K562 (cell line): ENCODE measurements at regions not wholly inside any gene's neighbourhood (a gene's known extent, or its start where the extent isn't known, plus 50 kb on each side); places are given as distances from the start of the nearest gene placed in this dataset.

Experiments
- ATAC-seq: fragments of 200-7000 bp; cut with Tn5 transposase; 3 replicates; pipeline ENCODE4 v1.9.1; 2020; ENCODE audit warnings: moderate library complexity
- BruUV-seq: library from RNA; stranded (reverse); fragments of 400-500 nt; replicated peaks from 2 replicates; lab custom pipeline; 2021; lab: Mats Ljungman, UMichigan
- CTCF ChIA-PET: fragments of 300-600 bp; formaldehyde crosslinking; extraction: SDS; loops from one replicate; lab custom pipeline; 2021; ENCODE audit warnings: low intra/inter-chr PET ratio; lab: Yijun Ruan, JAX
- POLR2A ChIA-PET: fragments of 300-600, 350-650 bp; sonication (Branson Sonifier 250); formaldehyde crosslinking; extraction: SDS; loops from one replicate; lab custom pipeline; 2021; ENCODE audit warnings: antibody characterized with exemption, inconsistent platforms; lab: Yijun Ruan, JAX
- DNase-seq, 4 experiments: peaks; one replicate each; pipeline versions ENCODE4 v3.0.0 to v3.0.0-alpha.2; 2011 to 2018; ENCODE audit warnings: low spot score in 3 of 4, mixed read lengths in 3 of 4; ENCODE audit errors: extremely low read depth in 1 of 4
- FAIRE-seq: peaks from 2 replicates; lab custom pipeline; 2011; peaks lifted over from hg19 to GRCh38; lab: Jason Lieb, UNC
- H2AFZ ChIP-seq: 2 replicates; pipeline ENCODE4 v1.6.0; 2011; ENCODE audit warnings: low read depth, low read length, control low read depth, inconsistent platforms
- H3K27ac ChIP-seq: fragments of 200-600 bp; 3 replicates; pipeline ENCODE4 v1.8.0; 2011; ENCODE audit warnings: low read depth, mild to moderate bottlenecking, control low read depth, inconsistent platforms, low read length, moderate library complexity, mixed read lengths; ENCODE audit errors: extremely low read depth
- H3K27me3 ChIP-seq, 2 experiments: fragments of 300-600 bp in 1 of 2; 2 replicates in 1 of 2; 3 replicates in 1 of 2; pipeline versions ENCODE4 v1.6.0 to v1.8.0; 2011; ENCODE audit warnings: inconsistent platforms in 2 of 2, low read length in 2 of 2, mild to moderate bottlenecking in 1 of 2, mixed read lengths in 1 of 2, moderate library complexity in 1 of 2; ENCODE audit not compliant: control insufficient read depth in 2 of 2, insufficient read depth in 2 of 2
- H3K36me3 ChIP-seq: fragments of 300-600 bp; 3 replicates; pipeline ENCODE4 v1.8.0; 2011; ENCODE audit warnings: mild to moderate bottlenecking, low read length, inconsistent platforms; ENCODE audit not compliant: control insufficient read depth, insufficient read depth
- H3K4me1 ChIP-seq, 2 experiments: fragments of 200-600 bp in 1 of 2; replicated peaks in 1 of 2; 2 replicates in 1 of 2; 3 replicates in 1 of 2; pipeline versions ENCODE4 v1.5.1 to v1.8.0; 2011; ENCODE audit warnings: inconsistent platforms in 2 of 2, low read length in 2 of 2, mild to moderate bottlenecking in 1 of 2, mixed read lengths in 1 of 2, moderate library complexity in 1 of 2; ENCODE audit not compliant: control insufficient read depth in 2 of 2, insufficient read depth in 2 of 2
- H3K4me2 ChIP-seq: 2 replicates; pipeline ENCODE4 v1.6.1; 2011; ENCODE audit warnings: low read length, control low read depth, inconsistent platforms, mixed read lengths; ENCODE audit not compliant: insufficient read depth
- H3K4me3 ChIP-seq: fragments of 200-600 bp; sonication (generic), shearing (Covaris generic); 2 replicates; pipeline ENCODE4 v1.5.1; 2016; ENCODE audit warnings: control low read depth, inconsistent platforms
- H3K79me2 ChIP-seq: fragments of 200-600 bp; 3 replicates; pipeline ENCODE4 v1.8.0; 2011; ENCODE audit warnings: low read length, inconsistent platforms; ENCODE audit not compliant: control insufficient read depth, insufficient read depth
- H3K9ac ChIP-seq, 2 experiments: 2 replicates each; pipeline versions ENCODE4 v1.6.0 to v1.6.1; 2011; ENCODE audit warnings: low read depth in 2 of 2, low read length in 2 of 2, control low read depth in 1 of 2, inconsistent platforms in 1 of 2, mild to moderate bottlenecking in 1 of 2, mixed read lengths in 1 of 2; ENCODE audit not compliant: insufficient read depth in 1 of 2
- H3K9me1 ChIP-seq: one replicate; pipeline ENCODE4 v1.6.0; 2011; ENCODE audit warnings: inconsistent platforms, mild to moderate bottlenecking, low read length, moderate library complexity; ENCODE audit not compliant: control insufficient read depth, insufficient read depth
- H3K9me3 ChIP-seq: replicated peaks from 2 replicates; pipeline ENCODE4 v1.5.1; 2011; ENCODE audit warnings: low read depth, low read length, inconsistent platforms; ENCODE audit not compliant: control insufficient read depth, insufficient read depth
- H4K20me1 ChIP-seq: replicated peaks from 2 replicates; pipeline ENCODE4 v1.6.1; 2011; ENCODE audit warnings: low read length, inconsistent platforms, mixed read lengths; ENCODE audit not compliant: control insufficient read depth, insufficient read depth
- ATF3 ChIP-seq, 2 experiments: fragments of 450-650 bp in 1 of 2; sonication (generic) in 1 of 2; formaldehyde crosslinking in 1 of 2; IDR thresholded peaks in 1 of 2; conservative IDR thresholded peaks in 1 of 2; 2 replicates each; pipeline versions ENCODE4 v1.6.1 to v1.8.1; 2016 to 2023; ENCODE audit warnings: mild to moderate bottlenecking in 2 of 2, moderate library complexity in 2 of 2, inconsistent platforms in 1 of 2, missing genetic modification reagents in 1 of 2
- E2F6 ChIP-seq, 2 experiments: IDR thresholded peaks; 2 replicates each; pipeline ENCODE4 v1.6.1; 2011; ENCODE audit warnings: borderline replicate concordance in 1 of 2, control low read depth in 1 of 2, low read depth in 1 of 2, low read length in 1 of 2, mild to moderate bottlenecking in 1 of 2, mixed read lengths in 1 of 2, moderate library complexity in 1 of 2; ENCODE audit not compliant: insufficient read depth in 1 of 2, insufficient read length in 1 of 2, poor library complexity in 1 of 2, severe bottlenecking in 1 of 2; ENCODE audit errors: extremely low read depth in 1 of 2
- ESRRA ChIP-seq: fragments of 450-650 bp; IDR thresholded peaks from 2 replicates; pipeline ENCODE4 v1.6.1; 2014; ENCODE audit warnings: low read depth, mild to moderate bottlenecking, moderate library complexity, borderline replicate concordance
- HMG20B ChIP-seq: fragments of 250-450 bp; sonication (Bioruptor Pico); IDR thresholded peaks from 2 replicates; pipeline ENCODE4 v1.5.0; 2021; ENCODE audit warnings: mild to moderate bottlenecking
- NR2C1 ChIP-seq, 2 experiments: fragments of 450-650 bp; IDR thresholded peaks; 2 replicates each; pipeline ENCODE4 v1.6.1; 2017; ENCODE audit warnings: mild to moderate bottlenecking in 2 of 2, antibody characterized with exemption in 1 of 2, inconsistent platforms in 1 of 2, missing compliant biosample characterization in 1 of 2, missing genetic modification characterization in 1 of 2
- TAF1 ChIP-seq: IDR thresholded peaks from 2 replicates; pipeline ENCODE4 v1.6.1; 2011; ENCODE audit warnings: mild to moderate bottlenecking, low read length, moderate library complexity; ENCODE audit not compliant: insufficient read depth, control insufficient read depth, severe bottlenecking; ENCODE audit errors: extremely low read depth
- WGBS: fragments of 100-300 bp; shearing (Covaris generic); methylation state at CpG from one replicate; pipeline ENCODE4 v1.1.6; 2016; ENCODE audit warnings: low coverage, mixed read lengths; ENCODE audit not compliant: insufficient coverage; ENCODE audit errors: missing lambda C conversion rate; 5-methylcytosine and 5-hydroxymethylcytosine counted together
- in situ Hi-C: fragments of 300-500 bp; cut with MboI; formaldehyde crosslinking; loops from 4 replicates; pipeline ENCODE4 v1.15.0; 2018; ENCODE audit warnings: inconsistent platforms, mixed read lengths
- intact Hi-C: fragments of 100-400 bp; cut with micrococcal nuclease; formaldehyde crosslinking; loops from 2 replicates; pipeline ENCODE4 v1.14.2; 2022

- Histone ChIP-seq H3K79me2 (peaks cover 99% of the 10 kb centered on the region), H3K27ac (peak overlapping the region; percentile 44; the same call in 2 of the 3 replicates), H3K4me2 (no peak overlapping the region; the same call in 1 of the 2 replicates), H3K9me1 (peaks cover 19% of the 10 kb centered on the region), H4K20me1 (peaks cover 83% of the 10 kb centered on the region), H3K27me3 (no peaks in the 10 kb centered on the region), H3K4me3 (no peak overlapping the region), H2AFZ (no peak overlapping the region), H3K9ac (no peak overlapping the region; a peak in 1 of 4 replicates), H3K36me3 (peaks cover 81% of the 10 kb centered on the region), H3K4me1 (peaks cover 7 to 62% of the 10 kb centered on the region in 2 experiments), H3K9me3 (no peaks in the 10 kb centered on the region)
- DNase-seq, result no peak
- ATAC-seq, result no peak
- ChIA-PET POLR2A (interaction anchor here (0.6 to 1.4 kb wide), 6 partner anchors 8 to 714 kb away, joined by 3 to 4 read pairs (median 3); no protein-coding TSS in a partner anchor), CTCF (interaction anchor here (0.6 kb wide), 1 partner anchor 11 kb away, joined by 4 read pairs; no protein-coding TSS in a partner anchor)
- in situ Hi-C loops (no loop called here), intact Hi-C loops (no loop called here)
- FAIRE-seq, result no peak
- no TSS peak for BruUV-seq
- peak; percentile 31 for TF ChIP-seq ATF3 (IDR thresholded peaks at IDR 0.05)
- TF ChIP-seq ATF3 (CRISPR knock-in tag; conservative IDR thresholded peaks at IDR 0.05), result no peak
- TF ChIP-seq HMG20B, result no peak
- WGBS, result 70% methylated on average over 3 of the region's 3 CpGs
These were observed 704.3 kb downstream of the UQCRFS1 start for GRCh38 chr19:28508666-28509065.

- peaks cover 21% of the 10 kb centered on the region for H3K9me1 ChIP-seq
- peaks cover 99% of the 10 kb centered on the region for H3K79me2 ChIP-seq
- 65% methylated on average over 2 of the region's 2 CpGs for WGBS
- H2AFZ ChIP-seq, result no peak overlapping the region
- H3K4me3 ChIP-seq, result no peak overlapping the region
- no TSS peak for BruUV-seq
- H3K9me3 ChIP-seq, result no peaks in the 10 kb centered on the region
- no peak for ATAC-seq
- ChIA-PET POLR2A (interaction anchor here (0.7 to 3.0 kb wide), 3 partner anchors 8 to 103 kb away, joined by 3 to 10 read pairs (median 4); no protein-coding TSS in a partner anchor), CTCF (no interaction called here)
- H3K9ac ChIP-seq, result no peak overlapping the region
- H3K4me1 ChIP-seq, result peaks cover 11 to 71% of the 10 kb centered on the region in 2 experiments
- DNase-seq, result no peak
- no peak overlapping the region; the same call in 1 of the 2 replicates for H3K4me2 ChIP-seq
- no peak overlapping the region for H3K27ac ChIP-seq
- no peaks in the 10 kb centered on the region for H3K27me3 ChIP-seq
- FAIRE-seq, result no peak
- peaks cover 82% of the 10 kb centered on the region for H3K36me3 ChIP-seq
- intact Hi-C loops (no loop called here), in situ Hi-C loops (no loop called here)
- H4K20me1 ChIP-seq, result peaks cover 86% of the 10 kb centered on the region
- no peak for TF ChIP-seq E2F6 (IDR thresholded peaks at IDR 0.05; ENCODE audit: borderline replicate concordance in 1 of 2, extremely low read depth in 1 of 2, insufficient read depth in 1 of 2, insufficient read length in 1 of 2, low read depth in 1 of 2, low read length in 1 of 2, poor library complexity in 1 of 2, severe bottlenecking in 1 of 2)
- TF ChIP-seq NR2C1 (IDR thresholded peaks at IDR 0.05), result peak; percentile 90
- TF ChIP-seq NR2C1 (tag; IDR thresholded peaks at IDR 0.05), result peak; percentile 93
- TF ChIP-seq TAF1, result no peak
- TF ChIP-seq ESRRA, result peak; percentile 87
These were observed 707.0 kb downstream of the UQCRFS1 start for GRCh38 chr19:28505933-28506332.
